Middle frontal gyrus (tissue), 1 donor: ENCODE measurements at regions not wholly inside any gene's neighbourhood (a gene's known extent, or its start where the extent isn't known, plus 50 kb on each side); places are given as distances from the start of the nearest gene placed in this dataset.

ENCODE experiments used
- DNase-seq: peaks from one replicate; pipeline ENCODE4 v3.0.0-alpha.2; 2015; ENCODE audit warnings: low spot score; ENCODE audit errors: extremely low spot score

- DNase-seq = no peak
Observed at GRCh38 chr2:155690785-155691184, 641.7 kb downstream of the NR4A2 start.

GRCh38 chr2:155689791-155690190, 642.7 kb downstream of the NR4A2 start:
- no peak for DNase-seq

GRCh38 chr2:155687181-155687580, 645.3 kb downstream of the NR4A2 start:
- DNase-seq = no peak

DNA sequence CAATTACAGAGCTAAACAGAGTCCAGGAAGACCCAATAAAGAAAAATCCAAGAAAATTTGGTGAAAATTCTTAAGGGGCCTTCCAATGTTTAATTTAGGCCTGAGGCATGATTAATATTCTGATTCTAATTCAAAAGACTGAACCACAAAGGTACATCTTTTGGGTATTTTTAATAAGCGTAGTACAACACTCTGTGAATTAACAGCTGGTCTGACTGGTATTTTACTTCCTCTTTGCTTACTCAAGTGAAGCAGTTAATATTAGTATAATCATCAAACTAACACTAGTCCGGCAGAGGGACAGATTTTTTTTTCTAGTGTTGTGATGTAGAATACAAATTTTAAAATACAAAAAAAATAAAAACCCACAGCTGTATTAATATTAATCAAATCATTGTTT, 652.9 kb downstream of the NR4A2 start:
- no peak for DNase-seq

GRCh38 chr2:155675920-155676319, 656.6 kb downstream of the NR4A2 start:
- no peak for DNase-seq

- no peak for DNase-seq
Observed at GRCh38 chr2:155665704-155666103, 666.8 kb downstream of the NR4A2 start.

DNA sequence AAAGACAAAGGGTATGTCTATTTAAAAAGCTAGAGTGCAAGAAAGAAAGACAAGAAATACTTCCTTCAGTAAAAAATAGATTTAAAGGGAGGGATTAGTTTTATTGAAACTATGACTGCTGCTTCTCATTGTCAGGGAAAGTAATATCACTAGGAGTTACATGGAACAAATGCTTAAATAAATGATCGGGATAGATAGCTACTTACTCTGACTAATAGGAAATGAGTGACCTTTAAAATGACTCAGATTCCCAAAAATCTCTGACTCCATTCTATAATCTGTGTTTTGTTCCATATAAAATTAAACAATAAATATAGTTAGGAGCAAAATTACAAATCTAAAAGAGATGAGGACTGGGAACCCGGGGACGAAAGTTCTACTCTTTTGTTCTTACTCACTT, 669.3 kb downstream of the NR4A2 start:
- DNase-seq = no peak

- DNase-seq = no peak
Observed at GRCh38 chr2:155662224-155662623, 670.3 kb downstream of the NR4A2 start.

GRCh38 chr2:155653176-155653575, 679.3 kb downstream of the NR4A2 start:
- no peak for DNase-seq

DNA sequence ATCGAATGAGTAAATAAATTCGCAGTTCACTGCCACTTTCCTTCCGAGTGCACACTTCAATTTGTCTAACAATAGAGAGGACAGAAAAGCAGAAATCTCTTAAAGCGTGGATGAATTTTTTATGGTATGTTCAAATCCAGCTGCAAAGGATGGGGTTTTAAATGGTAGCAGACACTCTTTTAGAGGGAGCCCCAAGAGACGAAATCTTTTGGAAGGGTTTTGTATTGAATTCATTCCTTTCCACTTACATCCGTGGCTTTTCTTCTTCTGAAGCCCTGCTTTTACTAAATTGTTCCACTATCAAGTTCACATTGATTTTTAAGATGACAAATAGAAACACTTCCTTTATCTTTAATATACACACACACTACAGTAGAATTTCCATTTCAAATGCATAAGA, 680.7 kb downstream of the NR4A2 start:
- DNase-seq = no peak

GRCh38 chr2:155645791-155646190, 686.7 kb downstream of the NR4A2 start:
- DNase-seq = no peak

- no peak for DNase-seq
Observed at GRCh38 chr2:155643056-155643775, 689.3 kb downstream of the NR4A2 start.

GRCh38 chr2:155633887-155634570, 698.5 kb downstream of the NR4A2 start:
- no peak for DNase-seq

DNA sequence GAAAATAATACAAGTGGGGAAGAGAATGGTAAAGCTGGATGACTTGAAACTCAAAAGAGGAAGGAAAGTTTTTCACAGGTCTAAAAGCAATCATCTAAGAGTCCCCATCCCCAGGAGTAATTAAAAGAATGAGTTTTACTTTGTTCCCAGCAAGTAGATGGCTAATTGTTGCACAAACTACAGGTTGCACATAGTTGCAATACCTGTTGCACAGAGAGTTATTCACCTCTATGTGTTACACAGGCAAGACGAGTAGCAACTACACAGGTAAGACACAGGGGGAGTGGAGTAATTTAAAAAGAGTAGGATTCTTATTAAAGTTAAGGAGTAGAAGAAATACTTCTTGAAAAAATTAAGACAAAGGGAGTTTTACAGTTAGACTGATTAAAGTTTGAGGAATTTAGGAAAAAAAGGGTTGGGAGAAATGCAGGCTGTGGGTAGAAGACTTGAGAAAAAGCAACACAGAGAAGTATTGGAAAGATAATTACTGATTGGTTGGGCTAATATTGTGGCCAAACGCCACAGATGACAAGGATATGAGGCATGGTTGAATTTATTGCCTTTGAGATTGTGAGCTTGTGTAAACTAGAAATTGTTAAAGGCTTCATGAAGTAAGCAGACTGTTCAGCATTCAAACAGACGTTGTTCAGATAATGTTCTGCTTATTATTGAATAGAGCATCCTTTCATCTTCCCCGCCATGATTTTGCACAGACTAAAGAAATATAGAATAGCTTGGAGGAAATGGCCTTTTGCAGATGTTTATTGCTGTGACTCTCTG, 699.3 kb downstream of the NR4A2 start:
- DNase-seq = no peak

- DNase-seq = no peak
Observed at GRCh38 chr2:155630760-155631159, 701.8 kb downstream of the NR4A2 start.

- DNase-seq = no peak
Observed at GRCh38 chr2:155622443-155622842, 710.1 kb downstream of the NR4A2 start.

DNA sequence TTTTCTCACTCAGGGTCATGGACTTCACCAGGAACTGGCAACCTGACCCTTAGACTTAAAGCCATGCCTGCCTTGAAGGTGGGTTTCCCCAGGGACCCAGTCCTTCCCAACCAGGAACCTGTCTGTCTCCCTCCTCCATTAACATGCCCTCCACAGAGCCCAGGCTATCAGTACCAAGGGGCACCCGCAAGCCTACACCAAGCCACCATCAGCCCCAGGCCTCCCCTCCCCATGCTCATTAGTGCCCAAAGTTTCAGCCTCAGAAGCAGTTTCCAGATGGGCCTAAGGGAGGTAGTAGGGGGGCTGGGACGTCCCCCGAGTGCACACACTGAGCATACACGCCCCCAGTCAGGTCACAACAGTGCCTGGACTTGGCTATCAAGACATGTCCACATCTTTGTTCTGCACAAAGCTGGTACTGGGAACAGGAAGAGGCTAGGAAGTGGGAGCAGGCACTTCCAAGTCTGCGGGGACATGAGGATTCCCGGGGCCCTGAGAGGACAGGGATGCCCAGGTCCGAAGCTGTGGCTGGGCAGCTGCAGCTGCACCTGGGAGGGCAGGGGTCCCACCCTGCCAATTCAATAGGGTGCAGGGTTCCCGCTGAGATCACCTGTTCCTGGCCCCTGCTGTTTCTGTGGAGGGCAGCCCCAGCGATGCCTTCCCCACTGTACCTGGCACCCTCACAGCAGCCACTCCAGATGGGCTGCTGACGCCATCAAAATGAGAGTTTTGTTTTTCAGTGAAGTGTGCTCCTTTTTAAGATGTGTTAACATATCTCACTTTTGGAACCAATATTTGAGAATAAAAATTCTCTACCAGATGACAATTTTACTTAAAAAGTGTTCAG, 731.4 kb downstream of the NR4A2 start:
- DNase-seq = no peak

- no peak for DNase-seq
Observed at GRCh38 chr2:155600296-155600695, 732.2 kb downstream of the NR4A2 start.

DNA sequence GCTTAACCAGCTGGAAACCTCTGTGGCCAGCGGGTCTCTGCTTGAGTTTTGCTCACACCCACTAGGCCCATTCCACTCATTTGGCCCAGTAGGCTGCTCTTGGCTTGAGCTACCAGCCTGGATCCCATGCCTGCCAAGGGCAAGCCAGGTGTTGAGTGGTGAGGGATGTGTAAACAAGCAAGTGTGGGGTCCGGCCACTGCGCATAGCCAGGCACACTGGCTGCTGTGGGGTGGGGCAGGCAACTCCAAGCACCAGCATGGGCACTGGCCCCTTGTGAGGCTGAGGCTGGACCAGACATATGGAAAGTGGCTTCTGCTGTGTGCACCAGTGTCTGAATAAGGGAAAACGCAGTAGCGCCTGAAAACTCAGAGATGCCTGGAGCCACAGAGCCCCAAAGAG, 732.7 kb downstream of the NR4A2 start:
- DNase-seq = no peak

GRCh38 chr2:155583674-155584195, 748.8 kb downstream of the NR4A2 start:
- DNase-seq = no peak

DNA sequence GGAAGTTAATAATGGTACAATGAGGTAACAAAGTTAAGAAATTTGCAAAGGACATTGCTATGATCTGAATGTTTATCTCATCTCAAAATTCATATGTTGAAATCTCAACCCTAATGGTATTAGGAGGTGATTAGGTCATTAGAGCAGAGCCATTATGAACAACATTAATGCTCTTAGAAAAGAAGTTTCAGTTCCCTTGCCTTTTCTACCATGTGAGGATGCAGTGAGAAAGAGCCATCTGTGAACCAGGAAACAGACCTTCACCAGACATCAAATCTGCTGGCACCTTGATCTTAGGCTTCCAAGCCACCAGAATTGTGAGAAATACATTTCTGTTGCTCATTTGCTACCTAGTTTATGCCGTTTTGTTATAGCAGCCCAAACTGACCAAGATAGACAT, 757.6 kb downstream of the NR4A2 start:
- DNase-seq = no peak
